ENCODE measurements at regions not wholly inside any gene's neighbourhood (a gene's known extent, or its start where the extent isn't known, plus 50 kb on each side); places are given as distances from the start of the nearest gene placed in this dataset.

DNA sequence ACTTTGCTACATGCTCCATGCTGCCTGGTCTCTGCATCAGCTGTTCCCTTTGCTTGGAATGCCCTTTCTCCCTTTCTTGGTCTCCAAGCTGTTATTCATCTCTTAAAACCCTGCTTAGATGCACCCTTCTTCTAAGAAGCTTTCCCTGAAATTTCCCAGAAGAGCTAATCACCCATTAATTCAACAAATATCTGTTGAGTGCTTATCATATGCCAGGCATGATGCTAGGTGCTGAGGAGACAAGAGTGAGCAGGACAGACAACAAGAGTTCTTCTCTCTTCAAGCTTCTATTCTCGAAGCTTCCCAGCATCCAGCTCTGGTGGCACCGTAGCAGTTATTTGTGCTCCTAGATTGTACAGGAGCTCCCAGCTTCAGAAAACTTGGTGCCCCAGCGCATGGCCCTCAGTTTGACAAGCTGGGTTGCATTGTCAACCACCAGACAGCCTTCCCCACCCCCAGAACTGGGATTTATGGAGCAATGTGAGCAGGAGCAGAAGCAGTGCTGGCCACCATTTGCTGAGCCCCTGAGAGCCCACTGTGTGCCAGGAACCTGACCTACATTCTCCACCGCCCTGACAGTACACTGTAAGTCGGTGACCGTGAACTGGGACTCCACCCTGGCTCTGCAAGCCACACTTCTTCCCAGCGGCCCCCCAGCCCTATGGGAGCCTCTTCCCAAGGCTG is 68.0 kb upstream of the ACOT11 start:
- Histone ChIP-seq H3K27ac (no peak overlapping the region), H3K36me3 (replicated peaks in 1 of 2; ENCODE audit: insufficient read depth in 1 of 2, low read depth in 2 of 2) (no peaks in the 10 kb centered on the region), H3K4me3 (no peak overlapping the region), H3K27me3 (no peaks in the 10 kb centered on the region), H3K9me3 (no peaks in the 10 kb centered on the region), H3K4me1 (no peaks in the 10 kb centered on the region)
- WGBS, 2 donors, result 74 to 81% methylated on average over 7 of the region's 7 CpGs
- DNase-seq (no peak), ATAC-seq (no peak)
- TF ChIP-seq POLR2A (IDR thresholded peaks at IDR 0.05), result no peak
- TF ChIP-seq, protein P1, sequence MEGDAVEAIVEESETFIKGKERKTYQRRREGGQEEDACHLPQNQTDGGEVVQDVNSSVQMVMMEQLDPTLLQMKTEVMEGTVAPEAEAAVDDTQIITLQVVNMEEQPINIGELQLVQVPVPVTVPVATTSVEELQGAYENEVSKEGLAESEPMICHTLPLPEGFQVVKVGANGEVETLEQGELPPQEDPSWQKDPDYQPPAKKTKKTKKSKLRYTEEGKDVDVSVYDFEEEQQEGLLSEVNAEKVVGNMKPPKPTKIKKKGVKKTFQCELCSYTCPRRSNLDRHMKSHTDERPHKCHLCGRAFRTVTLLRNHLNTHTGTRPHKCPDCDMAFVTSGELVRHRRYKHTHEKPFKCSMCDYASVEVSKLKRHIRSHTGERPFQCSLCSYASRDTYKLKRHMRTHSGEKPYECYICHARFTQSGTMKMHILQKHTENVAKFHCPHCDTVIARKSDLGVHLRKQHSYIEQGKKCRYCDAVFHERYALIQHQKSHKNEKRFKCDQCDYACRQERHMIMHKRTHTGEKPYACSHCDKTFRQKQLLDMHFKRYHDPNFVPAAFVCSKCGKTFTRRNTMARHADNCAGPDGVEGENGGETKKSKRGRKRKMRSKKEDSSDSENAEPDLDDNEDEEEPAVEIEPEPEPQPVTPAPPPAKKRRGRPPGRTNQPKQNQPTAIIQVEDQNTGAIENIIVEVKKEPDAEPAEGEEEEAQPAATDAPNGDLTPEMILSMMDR (IDR thresholded peaks at IDR 0.05), result no peak
- intact Hi-C loops (cut with DNase I), result no loop called here

DNA sequence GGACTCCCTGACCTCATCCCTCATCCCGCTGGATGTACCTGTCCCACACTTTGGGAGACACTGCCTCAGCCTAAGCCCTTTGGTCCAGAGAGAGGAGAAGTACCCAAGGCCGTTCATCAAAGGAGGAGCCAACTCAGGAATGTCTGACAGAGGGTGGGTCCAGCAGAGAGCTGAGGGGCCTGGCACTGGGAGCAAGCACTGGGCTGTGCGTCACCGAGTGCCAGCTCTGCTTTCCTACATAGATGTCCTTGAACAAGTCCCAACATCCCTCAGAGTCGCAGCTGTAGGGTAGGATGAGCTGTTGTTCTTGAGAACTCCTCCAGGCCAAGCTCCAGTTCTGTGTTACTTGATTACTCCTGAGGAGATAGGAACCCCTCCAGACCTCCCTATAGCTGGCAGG is 68.8 kb upstream of the ACOT11 start:
- no peak for DNase-seq
- Histone ChIP-seq H3K4me1 (peaks cover 5% of the 10 kb centered on the region), H3K27ac (no peak overlapping the region), H3K36me3 (replicated peaks in 1 of 2; ENCODE audit: insufficient read depth in 1 of 2, low read depth in 2 of 2) (no peaks in the 10 kb centered on the region), H3K9me3 (no peaks in the 10 kb centered on the region), H3K27me3 (peaks cover 0 to 2% of the 10 kb centered on the region in 2 donors), H3K4me3 (no peak overlapping the region)
- ATAC-seq, result no peak
- WGBS, 2 donors, result 67 to 77% methylated on average over 3 to 5 of the region's 5 CpGs
- intact Hi-C loops (cut with DNase I), result no loop called here
- no peak for TF ChIP-seq POLR2A (IDR thresholded peaks at IDR 0.05)
- TF ChIP-seq, protein P1 (IDR thresholded peaks at IDR 0.05), result no peak

DNA sequence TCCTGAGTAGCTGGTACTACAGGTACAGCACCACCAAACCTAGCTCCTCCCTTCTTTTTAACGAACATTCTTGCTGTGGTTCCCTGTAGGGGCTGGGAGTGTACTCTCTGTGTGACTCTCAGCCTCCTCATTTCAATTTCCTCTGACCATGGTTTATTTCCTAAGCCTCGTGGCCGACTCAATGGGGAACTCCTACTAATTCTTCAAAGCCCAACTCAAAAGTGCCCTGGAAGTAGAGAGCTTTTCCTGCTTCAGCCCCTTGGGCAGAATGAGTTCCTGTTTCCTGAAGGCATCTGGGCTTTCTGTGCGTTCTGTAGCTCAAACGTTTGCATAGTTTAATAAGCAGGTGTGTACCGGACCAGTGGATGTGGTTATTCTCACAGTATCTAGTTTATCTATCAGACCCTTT is 70.9 kb upstream of the ACOT11 start:
- Histone ChIP-seq H3K9me3 (no peaks in the 10 kb centered on the region), H3K4me3 (no peak overlapping the region), H3K36me3 (replicated peaks in 1 of 2; ENCODE audit: insufficient read depth in 1 of 2, low read depth in 2 of 2) (no peaks in the 10 kb centered on the region), H3K27ac (no peak overlapping the region), H3K4me1 (peaks cover 5% of the 10 kb centered on the region), H3K27me3 (peaks cover 0 to 5% of the 10 kb centered on the region in 2 donors)
- intact Hi-C loops (cut with DNase I), result no loop called here
- 69 to 74% methylated on average over 6 of the region's 6 CpGs for WGBS, 2 donors
- TF ChIP-seq, protein P1 (IDR thresholded peaks at IDR 0.05), result no peak
- no peak for TF ChIP-seq POLR2A (IDR thresholded peaks at IDR 0.05)
- DNase-seq (no peak), ATAC-seq (no peak)

DNA sequence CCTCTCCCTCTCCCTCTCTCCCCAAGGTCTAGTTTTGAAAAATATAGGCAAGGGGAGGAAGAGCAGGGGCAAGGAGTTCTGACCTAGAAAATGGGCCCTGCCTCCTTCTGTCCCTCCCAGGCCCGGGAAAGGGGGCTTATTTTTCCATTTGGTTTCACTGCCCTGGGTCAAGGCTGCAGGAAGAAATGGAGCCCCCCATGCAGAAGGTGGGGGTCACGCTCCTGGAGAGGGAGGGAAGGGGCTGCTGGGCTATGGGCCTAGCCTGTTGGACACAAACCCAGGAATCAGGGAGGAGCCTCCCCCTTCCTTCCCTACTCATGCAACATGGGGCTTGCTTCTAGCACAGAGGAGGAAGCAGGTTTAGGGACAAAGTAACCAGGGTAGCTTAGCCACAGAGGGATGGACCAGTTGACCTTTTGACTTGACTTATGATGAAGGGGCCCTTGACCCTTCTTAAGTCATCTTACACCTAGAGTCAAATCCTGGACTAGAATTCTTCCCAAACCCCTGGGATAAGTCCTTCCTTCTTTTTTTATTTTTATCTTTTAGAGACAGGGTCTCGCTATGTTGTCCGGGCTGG is 70.4 kb upstream of the SSBP3 start:
- Histone ChIP-seq H3K36me3 (replicated peaks in 1 of 2; ENCODE audit: insufficient read depth in 1 of 2, low read depth in 2 of 2) (no peaks in the 10 kb centered on the region), H3K9me3 (no peaks in the 10 kb centered on the region), H3K27ac (no peak overlapping the region), H3K4me1 (peaks cover 8% of the 10 kb centered on the region), H3K4me3 (no peak overlapping the region), H3K27me3 (peaks cover 0 to 5% of the 10 kb centered on the region in 2 donors)
- ATAC-seq, result no peak
- TF ChIP-seq, protein P1 (IDR thresholded peaks at IDR 0.05), result no peak
- TF ChIP-seq POLR2A (IDR thresholded peaks at IDR 0.05), result no peak
- 70 to 88% methylated on average over 4 of the region's 4 CpGs for WGBS, 2 donors
- intact Hi-C loops (cut with DNase I), result no loop called here
- no peak for DNase-seq
